Stimulated activated effector memory CD8-positive, alpha-beta T cell treated with anti-CD3 and anti-CD28 coated beads, Interleukin-12 subunit alpha, Interleukin-12 subunit beta, amount 100 ng/mL, for 72 hours (primary cell): ENCODE measurements at regions not wholly inside any gene's neighbourhood (a gene's known extent, or its start where the extent isn't known, plus 50 kb on each side); places are given as distances from the start of the nearest gene placed in this dataset.
"Not testable (repeated sequence)": the region's sequence is repeated elsewhere in the genome, so short reads cannot be mapped to it uniquely, and the experiment has no call there.

Source experiments
- ATAC-seq: fragments of 150-1000 bp; cut with Tn5 transposase; 2 replicates; pipeline ENCODE4 v1.10.0; 2021
- DNase-seq, 2 donors: peaks; one replicate each; pipeline ENCODE4 v3.0.0; 2021 to 2022; ENCODE audit warnings: low spot score in 2 of 2
- H3K27ac Mint-ChIP-seq: one replicate; pipeline ENCODE4 v1.8.0; 2022; ENCODE audit warnings: mild to moderate bottlenecking, mixed read lengths
- H3K36me3 Mint-ChIP-seq: one replicate; pipeline ENCODE4 v1.8.0; 2022; ENCODE audit warnings: mild to moderate bottlenecking, mixed read lengths
- H3K4me1 Mint-ChIP-seq: one replicate; pipeline ENCODE4 v1.8.0; 2022; ENCODE audit warnings: mixed read lengths
- H3K4me3 Mint-ChIP-seq: one replicate; pipeline ENCODE4 v1.8.0; 2022; ENCODE audit warnings: mild to moderate bottlenecking, mixed read lengths
- H3K9me3 Mint-ChIP-seq: one replicate; pipeline ENCODE4 v1.8.0; 2022; ENCODE audit warnings: mixed read lengths

GRCh38 chr1:221562542-221563475 lies 179.1 kb downstream of the DUSP10 start:
- ATAC-seq (no peak), DNase-seq (no peak)
- H3K36me3 Mint-ChIP-seq, result no peaks in the 10 kb centered on the region
- H3K4me1 Mint-ChIP-seq, result no peaks in the 10 kb centered on the region
- no peak overlapping the region for H3K4me3 Mint-ChIP-seq
- H3K27ac Mint-ChIP-seq, result no peak overlapping the region
- H3K9me3 Mint-ChIP-seq, result no peaks in the 10 kb centered on the region

- DNase-seq (no peak), ATAC-seq (no peak)
- no peaks in the 10 kb centered on the region for H3K36me3 Mint-ChIP-seq
- no peak overlapping the region for H3K4me3 Mint-ChIP-seq
- no peak overlapping the region for H3K27ac Mint-ChIP-seq
- no peaks in the 10 kb centered on the region for H3K4me1 Mint-ChIP-seq
- H3K9me3 Mint-ChIP-seq, result no peaks in the 10 kb centered on the region
These were observed 178.4 kb downstream of the DUSP10 start for GRCh38 chr1:221563476-221563921.

DNA sequence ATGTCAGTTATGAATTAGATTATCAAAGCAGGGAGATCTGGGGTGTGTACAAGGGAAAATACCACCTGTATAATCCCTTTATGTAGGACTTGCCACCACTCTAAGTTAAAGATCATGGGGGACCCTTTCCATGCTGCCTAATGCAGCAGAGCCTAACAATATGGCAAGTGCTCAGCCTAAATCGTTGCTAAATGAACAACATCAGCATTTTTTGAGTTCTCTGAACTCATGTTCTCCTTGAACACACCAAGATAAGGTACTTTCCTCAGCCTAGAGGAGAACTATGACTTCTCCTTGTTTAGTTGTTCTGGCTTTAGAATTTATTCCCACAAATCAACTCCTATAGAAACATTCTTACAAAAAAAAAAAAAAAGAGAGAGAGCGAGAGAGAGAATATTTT lies 177.0 kb downstream of the DUSP10 start:
- no peak overlapping the region for H3K4me3 Mint-ChIP-seq
- no peaks in the 10 kb centered on the region for H3K36me3 Mint-ChIP-seq
- H3K4me1 Mint-ChIP-seq, result no peaks in the 10 kb centered on the region
- H3K27ac Mint-ChIP-seq, result no peak overlapping the region
- no peaks in the 10 kb centered on the region for H3K9me3 Mint-ChIP-seq
- ATAC-seq (no peak), DNase-seq (no peak)

DNA sequence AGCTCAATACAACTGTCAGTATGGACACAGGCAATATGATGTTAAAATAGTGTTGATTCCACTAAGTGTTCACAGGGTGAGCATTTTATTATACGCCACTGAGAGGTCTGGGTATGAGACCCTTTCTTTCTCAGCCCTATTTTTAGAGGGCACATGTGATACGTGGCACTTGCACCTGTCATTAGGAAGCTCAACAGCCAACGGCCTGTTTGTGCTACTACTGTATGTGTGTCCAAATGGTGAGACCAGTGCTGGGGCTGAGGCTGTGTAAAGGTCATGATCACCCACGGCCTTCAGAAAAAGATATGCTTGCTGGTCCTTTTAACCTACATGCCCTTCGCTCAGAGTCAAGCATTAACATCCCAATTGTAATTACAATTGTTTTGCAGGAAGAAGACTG lies 176.2 kb downstream of the DUSP10 start:
- no peaks in the 10 kb centered on the region for H3K9me3 Mint-ChIP-seq
- no peak overlapping the region for H3K27ac Mint-ChIP-seq
- H3K36me3 Mint-ChIP-seq, result no peaks in the 10 kb centered on the region
- DNase-seq, result no peak
- H3K4me3 Mint-ChIP-seq, result no peak overlapping the region
- no peaks in the 10 kb centered on the region for H3K4me1 Mint-ChIP-seq
- ATAC-seq, result no peak

- Mint-ChIP-seq H3K36me3 (no peaks in the 10 kb centered on the region), H3K27ac (no peak overlapping the region), H3K4me3 (no peak overlapping the region), H3K9me3 (no peaks in the 10 kb centered on the region), H3K4me1 (no peaks in the 10 kb centered on the region)
- no peak for DNase-seq
- ATAC-seq, result no peak
These were observed 173.9 kb downstream of the DUSP10 start for GRCh38 chr1:221567859-221568507.

GRCh38 chr1:221573756-221574155 lies 168.1 kb downstream of the DUSP10 start:
- Mint-ChIP-seq H3K4me1 (no peaks in the 10 kb centered on the region), H3K27ac (no peak overlapping the region), H3K9me3 (no peaks in the 10 kb centered on the region), H3K4me3 (no peak overlapping the region), H3K36me3 (no peaks in the 10 kb centered on the region)
- no peak for ATAC-seq
- DNase-seq, result no peak

GRCh38 chr1:221574529-221574928 lies 167.4 kb downstream of the DUSP10 start:
- H3K4me3 Mint-ChIP-seq, result no peak overlapping the region
- ATAC-seq (no peak), DNase-seq (no peak)
- H3K4me1 Mint-ChIP-seq, result no peaks in the 10 kb centered on the region
- H3K27ac Mint-ChIP-seq, result no peak overlapping the region
- no peaks in the 10 kb centered on the region for H3K9me3 Mint-ChIP-seq
- H3K36me3 Mint-ChIP-seq, result no peaks in the 10 kb centered on the region

- DNase-seq, result no peak
- no peaks in the 10 kb centered on the region for H3K9me3 Mint-ChIP-seq
- no peak overlapping the region for H3K4me3 Mint-ChIP-seq
- H3K4me1 Mint-ChIP-seq, result no peaks in the 10 kb centered on the region
- H3K36me3 Mint-ChIP-seq, result no peaks in the 10 kb centered on the region
- H3K27ac Mint-ChIP-seq, result no peak overlapping the region
- ATAC-seq, result no peak
These were observed 166.3 kb downstream of the DUSP10 start for GRCh38 chr1:221575605-221576004.

GRCh38 chr1:221576268-221576667 lies 165.6 kb downstream of the DUSP10 start:
- Mint-ChIP-seq H3K27ac (no peak overlapping the region), H3K9me3 (no peaks in the 10 kb centered on the region), H3K36me3 (no peaks in the 10 kb centered on the region), H3K4me1 (no peaks in the 10 kb centered on the region), H3K4me3 (no peak overlapping the region)
- no peak for ATAC-seq
- no peak for DNase-seq

DNA sequence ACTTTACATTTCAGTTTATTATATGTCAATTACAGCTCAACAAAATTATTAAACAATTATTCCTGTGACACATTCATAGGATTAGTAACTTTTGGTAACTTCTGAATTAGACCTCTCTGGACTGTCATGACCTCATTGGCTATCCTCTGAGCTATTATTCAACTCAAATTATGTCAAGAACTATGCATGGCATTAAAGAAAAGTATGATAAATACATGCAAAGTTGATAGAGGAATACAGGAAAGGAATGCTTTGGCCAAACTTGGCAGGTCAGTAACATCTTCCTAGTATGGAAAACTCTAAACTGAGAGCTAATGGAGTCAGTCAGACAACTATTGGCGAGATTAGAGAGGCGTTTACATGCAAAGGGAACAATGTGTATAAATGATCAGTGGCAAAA lies 158.4 kb downstream of the DUSP10 start:
- no peaks in the 10 kb centered on the region for H3K4me1 Mint-ChIP-seq
- H3K36me3 Mint-ChIP-seq, result no peaks in the 10 kb centered on the region
- ATAC-seq (no peak), DNase-seq (no peak)
- no peak overlapping the region for H3K27ac Mint-ChIP-seq
- H3K4me3 Mint-ChIP-seq, result no peak overlapping the region
- no peaks in the 10 kb centered on the region for H3K9me3 Mint-ChIP-seq

GRCh38 chr1:221587013-221587412 lies 154.9 kb downstream of the DUSP10 start:
- H3K4me3 Mint-ChIP-seq, H3K9me3 Mint-ChIP-seq, ATAC-seq, H3K36me3 Mint-ChIP-seq, H3K27ac Mint-ChIP-seq, DNase-seq, H3K4me1 Mint-ChIP-seq: not testable (repeated sequence)

DNA sequence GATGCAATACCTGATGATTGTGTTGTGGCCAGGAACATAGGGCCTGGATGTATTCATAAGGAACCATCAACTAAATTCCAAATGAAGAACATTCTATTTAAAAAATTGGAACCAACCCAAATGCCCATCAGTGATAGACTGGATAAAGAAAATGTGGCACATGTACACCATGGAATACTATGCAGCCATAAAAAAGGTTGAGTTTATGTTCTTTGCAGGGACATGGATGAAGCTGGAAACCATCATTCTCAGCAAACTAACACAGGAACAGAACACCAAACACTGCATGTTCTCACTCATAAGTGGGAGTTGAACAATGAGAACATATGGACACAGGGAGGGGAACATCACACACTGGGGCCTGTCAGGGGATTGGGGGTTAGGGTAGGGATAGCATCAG lies 150.6 kb downstream of the DUSP10 start:
- not testable (repeated sequence) for H3K27ac Mint-ChIP-seq, H3K9me3 Mint-ChIP-seq, H3K36me3 Mint-ChIP-seq, H3K4me3 Mint-ChIP-seq, H3K4me1 Mint-ChIP-seq, ATAC-seq, DNase-seq

DNA sequence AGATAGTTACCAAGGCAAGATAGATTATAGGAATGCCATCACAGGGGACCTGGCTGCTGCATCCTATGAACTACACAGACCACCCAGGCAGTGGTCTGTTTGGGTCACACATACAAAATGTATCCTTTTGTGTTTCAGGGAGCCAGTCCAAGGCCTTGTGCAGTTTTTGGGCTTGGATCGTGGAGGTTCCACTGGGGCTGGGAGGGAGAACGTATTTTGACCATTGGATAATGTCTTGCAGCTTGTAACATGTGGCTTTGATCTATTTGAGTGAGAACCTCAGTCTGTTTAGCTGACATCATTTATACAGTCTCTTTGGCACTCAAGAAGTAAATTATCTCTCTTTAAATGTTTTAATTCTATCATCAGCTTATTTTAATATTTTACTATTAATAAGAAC lies 147.3 kb downstream of the DUSP10 start:
- Mint-ChIP-seq H3K9me3 (no peaks in the 10 kb centered on the region), H3K4me1 (no peaks in the 10 kb centered on the region), H3K27ac (no peak overlapping the region), H3K4me3 (no peak overlapping the region), H3K36me3 (no peaks in the 10 kb centered on the region)
- ATAC-seq, result no peak
- no peak for DNase-seq

DNA sequence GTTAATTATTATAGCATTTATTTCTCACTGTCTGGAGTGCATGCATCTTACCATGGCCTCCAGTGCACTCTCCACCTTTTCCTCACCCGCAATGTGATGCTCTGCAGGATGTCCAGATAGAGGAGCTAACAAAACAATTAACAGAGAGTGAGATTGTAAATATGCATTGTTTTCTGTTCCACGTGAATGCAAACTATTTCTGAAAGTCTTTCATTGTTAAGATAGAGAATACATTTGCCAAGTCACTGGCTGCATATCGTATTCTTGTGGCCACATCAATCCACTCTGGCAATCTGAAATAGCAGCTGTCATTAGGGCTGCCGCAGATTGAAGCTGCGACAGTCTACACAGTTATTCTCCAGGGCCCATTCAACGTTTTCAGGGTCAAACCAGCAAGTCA lies 143.8 kb downstream of the DUSP10 start:
- Mint-ChIP-seq H3K9me3 (no peaks in the 10 kb centered on the region), H3K4me1 (no peaks in the 10 kb centered on the region), H3K4me3 (no peak overlapping the region), H3K27ac (no peak overlapping the region), H3K36me3 (no peaks in the 10 kb centered on the region)
- ATAC-seq (no peak), DNase-seq (no peak)

- ATAC-seq, result no peak
- no peaks in the 10 kb centered on the region for H3K36me3 Mint-ChIP-seq
- no peaks in the 10 kb centered on the region for H3K9me3 Mint-ChIP-seq
- no peak overlapping the region for H3K4me3 Mint-ChIP-seq
- H3K4me1 Mint-ChIP-seq, result no peaks in the 10 kb centered on the region
- H3K27ac Mint-ChIP-seq, result no peak overlapping the region
- DNase-seq, result no peak
These were observed 140.7 kb downstream of the DUSP10 start for GRCh38 chr1:221601166-221601565.

GRCh38 chr1:221602830-221603229 lies 139.1 kb downstream of the DUSP10 start:
- H3K9me3 Mint-ChIP-seq, result no peaks in the 10 kb centered on the region
- DNase-seq (no peak), ATAC-seq (no peak)
- no peak overlapping the region for H3K27ac Mint-ChIP-seq
- H3K36me3 Mint-ChIP-seq, result no peaks in the 10 kb centered on the region
- no peak overlapping the region for H3K4me3 Mint-ChIP-seq
- H3K4me1 Mint-ChIP-seq, result no peaks in the 10 kb centered on the region
